Tibial nerve (tissue), 4 donors: ENCODE measurements at regions not wholly inside any gene's neighbourhood (a gene's known extent, or its start where the extent isn't known, plus 50 kb on each side); places are given as distances from the start of the nearest gene placed in this dataset.

Experiments
- DNase-seq, 2 donors: peaks; one replicate each; pipeline ENCODE4 v3.0.0-alpha.2; 2019; ENCODE audit warnings: low spot score in 2 of 2
- H3K27ac ChIP-seq, 4 donors: fragments of 200-600 bp; sonication (generic) in 3 of 4; one replicate each; pipeline ENCODE4 v1.5.1; 2017 to 2019; ENCODE audit warnings: mild to moderate bottlenecking in 1 of 4
- H3K27me3 ChIP-seq, 2 donors: fragments of 200-600 bp; sonication (generic) in 1 of 2; one replicate each; pipeline versions ENCODE4 v1.5.1 to v1.6.0; 2017 to 2019
- H3K36me3 ChIP-seq, 3 donors: fragments of 200-600 bp; sonication (generic); one replicate each; pipeline ENCODE4 v1.5.1; 2018 to 2019
- H3K4me1 ChIP-seq, 4 donors: fragments of 200-600 bp; sonication (generic) in 3 of 4; one replicate each; pipeline ENCODE4 v1.5.1; 2017 to 2019
- H3K4me3 ChIP-seq, 4 donors: fragments of 200-600 bp; sonication (generic) in 3 of 4; one replicate each; pipeline ENCODE4 v1.5.1; 2017 to 2019; ENCODE audit warnings: mild to moderate bottlenecking in 1 of 4, moderate library complexity in 1 of 4
- H3K9me3 ChIP-seq, 4 donors: fragments of 200-600 bp; sonication (generic) in 3 of 4; one replicate each; pipeline ENCODE4 v1.5.1; 2017 to 2019
- CTCF ChIP-seq, 5 experiments: fragments of 200-600 bp in 3 of 5; fragments of 450-650 bp in 2 of 5; sonication (generic) in 3 of 5; IDR thresholded peaks; one replicate each; pipeline ENCODE4 v1.5.1; 2016 to 2019; ENCODE audit warnings: antibody characterized with exemption in 5 of 5, mild to moderate bottlenecking in 3 of 5, moderate library complexity in 2 of 5
- EP300 ChIP-seq, 2 donors: sonication (generic); formaldehyde crosslinking; IDR thresholded peaks; one replicate each; pipeline ENCODE4 v1.6.1; 2017; ENCODE audit warnings: antibody characterized with exemption in 2 of 2, mild to moderate bottlenecking in 1 of 2
- POLR2A ChIP-seq, 2 donors: fragments of 450-650 bp; IDR thresholded peaks; one replicate each; pipeline ENCODE4 v1.6.1; 2017; ENCODE audit warnings: antibody characterized with exemption in 2 of 2, mild to moderate bottlenecking in 2 of 2, moderate library complexity in 2 of 2
- WGBS, 2 donors: methylation state at CpG; one replicate each; pipeline ENCODE4 v1.1.5; 2018; 5-methylcytosine and 5-hydroxymethylcytosine counted together

- Histone ChIP-seq H3K36me3 (no peaks in the 10 kb centered on the region), H3K4me3 (no peak overlapping the region), H3K4me1 (no peaks in the 10 kb centered on the region), H3K9me3 (no peaks in the 10 kb centered on the region), H3K27ac (no peak overlapping the region), H3K27me3 (no peaks in the 10 kb centered on the region)
- TF ChIP-seq CTCF (IDR thresholded peaks at IDR 0.05) (no peak), EP300 (IDR thresholded peaks at IDR 0.05) (no peak), POLR2A (IDR thresholded peaks at IDR 0.05) (no peak)
- 70 to 76% methylated on average over 5 of the region's 5 CpGs for WGBS, 2 donors
- no peak for DNase-seq
Observed at GRCh38 chr2:122856696-122857095, 1101.2 kb downstream of the TSN start.

GRCh38 chr2:122858075-122858702 lies 1102.7 kb downstream of the TSN start:
- no peak for DNase-seq

GRCh38 chr2:122858813-122859212 lies 1103.4 kb downstream of the TSN start:
- H3K9me3 ChIP-seq = no peaks in the 10 kb centered on the region
- no peaks in the 10 kb centered on the region for H3K36me3 ChIP-seq
- no peak overlapping the region for H3K27ac ChIP-seq
- H3K27me3 ChIP-seq = no peaks in the 10 kb centered on the region
- TF ChIP-seq CTCF (IDR thresholded peaks at IDR 0.05) = no peak
- no peaks in the 10 kb centered on the region for H3K4me1 ChIP-seq
- H3K4me3 ChIP-seq = no peak overlapping the region
- 91 to 97% methylated on average over 5 of the region's 5 CpGs for WGBS, 2 donors
- DNase-seq = no peak

More at GRCh38 chr2:122858075-122858702, 1102.7 kb downstream of the TSN start:
- H3K27ac ChIP-seq = no peak overlapping the region
- WGBS, 2 donors = 86 to 87% methylated on average over 2 of the region's 2 CpGs
- no peak for TF ChIP-seq CTCF (IDR thresholded peaks at IDR 0.05)
- no peak for TF ChIP-seq POLR2A (IDR thresholded peaks at IDR 0.05)
- TF ChIP-seq EP300 (IDR thresholded peaks at IDR 0.05) = no peak
- no peaks in the 10 kb centered on the region for H3K9me3 ChIP-seq
- no peaks in the 10 kb centered on the region for H3K27me3 ChIP-seq
- no peak overlapping the region for H3K4me3 ChIP-seq
- no peaks in the 10 kb centered on the region for H3K36me3 ChIP-seq
- no peaks in the 10 kb centered on the region for H3K4me1 ChIP-seq

GRCh38 chr2:122859260-122859659 lies 1103.8 kb downstream of the TSN start:
- no peak overlapping the region for H3K27ac ChIP-seq
- TF ChIP-seq CTCF (IDR thresholded peaks at IDR 0.05) = no peak
- TF ChIP-seq EP300 (IDR thresholded peaks at IDR 0.05) = no peak
- no peak for TF ChIP-seq POLR2A (IDR thresholded peaks at IDR 0.05)
- no peaks in the 10 kb centered on the region for H3K27me3 ChIP-seq
- no peaks in the 10 kb centered on the region for H3K9me3 ChIP-seq
- H3K36me3 ChIP-seq = no peaks in the 10 kb centered on the region
- WGBS, 2 donors = 82% methylated on average over 9 of the region's 9 CpGs
- H3K4me3 ChIP-seq = no peak overlapping the region
- H3K4me1 ChIP-seq = no peaks in the 10 kb centered on the region
- DNase-seq = no peak

- no peak for DNase-seq
- H3K36me3 ChIP-seq = no peaks in the 10 kb centered on the region
- no peaks in the 10 kb centered on the region for H3K27me3 ChIP-seq
- no peak for TF ChIP-seq POLR2A (IDR thresholded peaks at IDR 0.05)
- TF ChIP-seq CTCF (IDR thresholded peaks at IDR 0.05) = no peak
- H3K9me3 ChIP-seq = no peaks in the 10 kb centered on the region
- H3K4me1 ChIP-seq = no peaks in the 10 kb centered on the region
- H3K4me3 ChIP-seq = no peak overlapping the region
- no peak overlapping the region for H3K27ac ChIP-seq
- 80 to 82% methylated on average over 3 of the region's 3 CpGs for WGBS, 2 donors
Observed at GRCh38 chr2:122863532-122863931, 1108.1 kb downstream of the TSN start.
